ENCODE measurements at regions not wholly inside any gene's neighbourhood (a gene's known extent, or its start where the extent isn't known, plus 50 kb on each side); places are given as distances from the start of the nearest gene placed in this dataset.

DNA sequence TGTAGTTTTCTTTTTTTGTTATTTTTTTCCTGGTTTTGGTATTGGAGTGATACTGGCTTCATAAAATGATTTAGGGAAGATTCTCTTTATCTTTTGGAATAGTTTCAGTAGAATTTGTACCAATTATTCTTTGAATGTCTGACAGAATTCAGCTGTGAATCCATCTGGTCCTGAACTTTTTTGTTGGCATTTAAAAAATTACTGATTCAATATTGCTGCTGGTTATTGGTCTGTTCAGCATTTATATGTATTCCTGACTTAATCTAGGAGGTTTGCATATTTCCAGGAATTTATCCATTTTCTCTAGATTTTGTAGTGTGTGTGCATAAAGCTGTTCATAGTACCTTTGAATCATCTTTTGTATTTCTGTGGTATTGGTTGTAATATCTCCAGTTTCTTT is 100.2 kb downstream of the NXNL2 start:
- Mint-ChIP-seq H3K27me3 (ENCODE audit: low read depth, unreplicated experiment) (peaks cover 6% of the 10 kb centered on the region), H3K27ac (ENCODE audit: unreplicated experiment) (no peak overlapping the region), H3K36me3 (ENCODE audit: low read depth, unreplicated experiment) (no peaks in the 10 kb centered on the region), H3K4me3 (ENCODE audit: unreplicated experiment) (no peak overlapping the region), H3K4me1 (ENCODE audit: low read depth, unreplicated experiment) (no peaks in the 10 kb centered on the region), H3K9me3 (ENCODE audit: unreplicated experiment) (peaks cover 16% of the 10 kb centered on the region)
- no peak overlapping the region for H3K4me3 ChIP-seq (ENCODE audit: insufficient read depth, low read depth, low read length)
- H3K4me2 ChIP-seq (ENCODE audit: low read length), result no peak overlapping the region
- H3K27me3 ChIP-seq (ENCODE audit: insufficient read depth, low read length), result no peaks in the 10 kb centered on the region
- H2AFZ ChIP-seq (ENCODE audit: low read depth, low read length), result no peak overlapping the region
- no peak for DNase-seq (ENCODE audit: low read depth)
- H3K27ac ChIP-seq (ENCODE audit: low read depth, low read length), result no peak overlapping the region
- H3K9ac ChIP-seq (ENCODE audit: low read length), result no peak overlapping the region
- TF ChIP-seq, protein P1, sequence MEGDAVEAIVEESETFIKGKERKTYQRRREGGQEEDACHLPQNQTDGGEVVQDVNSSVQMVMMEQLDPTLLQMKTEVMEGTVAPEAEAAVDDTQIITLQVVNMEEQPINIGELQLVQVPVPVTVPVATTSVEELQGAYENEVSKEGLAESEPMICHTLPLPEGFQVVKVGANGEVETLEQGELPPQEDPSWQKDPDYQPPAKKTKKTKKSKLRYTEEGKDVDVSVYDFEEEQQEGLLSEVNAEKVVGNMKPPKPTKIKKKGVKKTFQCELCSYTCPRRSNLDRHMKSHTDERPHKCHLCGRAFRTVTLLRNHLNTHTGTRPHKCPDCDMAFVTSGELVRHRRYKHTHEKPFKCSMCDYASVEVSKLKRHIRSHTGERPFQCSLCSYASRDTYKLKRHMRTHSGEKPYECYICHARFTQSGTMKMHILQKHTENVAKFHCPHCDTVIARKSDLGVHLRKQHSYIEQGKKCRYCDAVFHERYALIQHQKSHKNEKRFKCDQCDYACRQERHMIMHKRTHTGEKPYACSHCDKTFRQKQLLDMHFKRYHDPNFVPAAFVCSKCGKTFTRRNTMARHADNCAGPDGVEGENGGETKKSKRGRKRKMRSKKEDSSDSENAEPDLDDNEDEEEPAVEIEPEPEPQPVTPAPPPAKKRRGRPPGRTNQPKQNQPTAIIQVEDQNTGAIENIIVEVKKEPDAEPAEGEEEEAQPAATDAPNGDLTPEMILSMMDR (IDR thresholded peaks at IDR 0.05; ENCODE audit: insufficient read depth, low read depth, low read length), result no peak
- no peak for TF ChIP-seq EZH2 (IDR thresholded peaks at IDR 0.05; ENCODE audit: insufficient read depth, low read length)
- H3K79me2 ChIP-seq (ENCODE audit: insufficient read depth, low read length), result no peaks in the 10 kb centered on the region
- H3K9me3 ChIP-seq (ENCODE audit: insufficient read depth, low read depth, low read length), result no peaks in the 10 kb centered on the region
- no peaks in the 10 kb centered on the region for H3K4me1 ChIP-seq (ENCODE audit: insufficient read depth, low read length)
- no peaks in the 10 kb centered on the region for H3K36me3 ChIP-seq (ENCODE audit: insufficient read depth, low read length)
- FAIRE-seq, result no peak
- no peaks in the 10 kb centered on the region for H4K20me1 ChIP-seq (ENCODE audit: insufficient read depth, low read length)

DNA sequence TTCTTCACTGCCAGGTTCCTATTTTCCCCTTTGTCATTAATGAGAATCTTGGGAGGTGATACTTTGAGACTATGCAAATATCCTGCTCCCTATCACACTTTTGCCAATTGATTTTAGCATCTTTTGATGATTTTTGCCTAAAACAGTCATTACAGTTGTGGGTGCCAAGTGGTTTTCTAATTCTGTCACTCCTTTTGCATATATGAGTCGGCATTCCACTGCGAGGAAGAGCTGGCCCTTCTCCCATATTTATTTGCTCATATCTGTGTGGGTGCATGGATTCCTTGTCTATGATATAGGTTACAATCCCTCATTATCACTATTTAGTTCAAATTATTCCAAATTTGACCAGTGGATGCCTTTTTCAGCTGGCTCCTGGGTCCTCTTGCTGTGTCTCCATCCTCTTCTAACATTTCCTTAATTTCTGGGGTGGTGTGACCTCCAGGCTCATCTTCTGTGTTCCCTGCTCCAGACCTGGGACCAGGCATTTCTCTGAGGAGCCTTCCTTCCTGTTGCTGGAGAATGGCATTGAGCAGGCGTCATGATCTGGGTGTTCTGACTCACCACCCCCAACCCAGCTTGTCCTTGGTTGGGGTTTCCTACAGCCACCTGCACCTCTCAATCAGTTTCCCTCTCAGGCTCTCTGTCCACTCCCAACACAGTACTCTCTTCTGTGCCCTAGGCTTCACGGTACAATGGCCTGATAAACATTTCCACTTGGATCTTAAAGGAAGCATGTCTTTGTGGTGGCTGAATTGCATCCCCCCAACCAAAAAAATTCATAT is 106.7 kb downstream of the NXNL2 start:
- Mint-ChIP-seq H3K9me3 (ENCODE audit: unreplicated experiment) (peaks cover 14% of the 10 kb centered on the region), H3K36me3 (ENCODE audit: low read depth, unreplicated experiment) (no peaks in the 10 kb centered on the region), H3K4me1 (ENCODE audit: low read depth, unreplicated experiment) (no peaks in the 10 kb centered on the region), H3K4me3 (ENCODE audit: unreplicated experiment) (no peak overlapping the region), H3K27me3 (ENCODE audit: low read depth, unreplicated experiment) (peaks cover 6% of the 10 kb centered on the region), H3K27ac (ENCODE audit: unreplicated experiment) (no peak overlapping the region)
- DNase-seq (ENCODE audit: low read depth), result peak; percentile 8
- H3K36me3 ChIP-seq (ENCODE audit: insufficient read depth, low read length), result no peaks in the 10 kb centered on the region
- H2AFZ ChIP-seq (ENCODE audit: low read depth, low read length), result no peak overlapping the region
- no peak overlapping the region for H3K9ac ChIP-seq (ENCODE audit: low read length)
- no peaks in the 10 kb centered on the region for H3K9me3 ChIP-seq (ENCODE audit: insufficient read depth, low read depth, low read length)
- H3K4me3 ChIP-seq (ENCODE audit: insufficient read depth, low read depth, low read length), result no peak overlapping the region
- H3K27me3 ChIP-seq (ENCODE audit: insufficient read depth, low read length), result no peaks in the 10 kb centered on the region
- no peak for FAIRE-seq
- TF ChIP-seq, protein P1 (IDR thresholded peaks at IDR 0.05; ENCODE audit: insufficient read depth, low read depth, low read length), result no peak
- no peak for TF ChIP-seq EZH2 (IDR thresholded peaks at IDR 0.05; ENCODE audit: insufficient read depth, low read length)
- no peak overlapping the region for H3K27ac ChIP-seq (ENCODE audit: low read depth, low read length)
- no peak overlapping the region for H3K4me2 ChIP-seq (ENCODE audit: low read length)
- no peaks in the 10 kb centered on the region for H4K20me1 ChIP-seq (ENCODE audit: insufficient read depth, low read length)
- no peaks in the 10 kb centered on the region for H3K79me2 ChIP-seq (ENCODE audit: insufficient read depth, low read length)
- no peaks in the 10 kb centered on the region for H3K4me1 ChIP-seq (ENCODE audit: insufficient read depth, low read length)

DNA sequence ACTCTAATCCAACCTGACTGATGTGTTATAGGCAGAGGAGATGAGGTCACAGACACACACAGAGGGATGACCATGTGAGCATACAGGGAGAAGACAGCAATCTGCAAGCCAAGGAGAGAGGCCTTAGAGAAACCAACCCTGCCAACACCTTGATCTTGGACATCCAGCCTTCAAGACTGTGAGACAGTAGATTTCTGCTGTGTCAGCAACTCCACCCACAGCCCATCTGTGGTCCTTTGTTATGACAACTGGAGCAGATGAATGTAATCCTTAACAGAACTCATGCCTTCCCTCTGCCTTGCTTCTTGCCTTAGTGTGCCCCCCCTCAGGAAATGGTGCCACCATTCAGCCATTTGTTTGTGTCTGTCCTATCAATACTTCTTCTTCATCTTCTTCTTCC is 107.4 kb downstream of the NXNL2 start:
- Histone ChIP-seq H3K4me3 (ENCODE audit: insufficient read depth, low read depth, low read length) (no peak overlapping the region), H3K4me2 (ENCODE audit: low read length) (no peak overlapping the region), H3K9ac (ENCODE audit: low read length) (no peak overlapping the region), H3K79me2 (ENCODE audit: insufficient read depth, low read length) (no peaks in the 10 kb centered on the region), H3K4me1 (ENCODE audit: insufficient read depth, low read length) (no peaks in the 10 kb centered on the region), H4K20me1 (ENCODE audit: insufficient read depth, low read length) (no peaks in the 10 kb centered on the region), H3K9me3 (ENCODE audit: insufficient read depth, low read depth, low read length) (no peaks in the 10 kb centered on the region), H3K36me3 (ENCODE audit: insufficient read depth, low read length) (no peaks in the 10 kb centered on the region), H2AFZ (ENCODE audit: low read depth, low read length) (no peak overlapping the region), H3K27ac (ENCODE audit: low read depth, low read length) (no peak overlapping the region), H3K27me3 (ENCODE audit: insufficient read depth, low read length) (no peaks in the 10 kb centered on the region)
- no peaks in the 10 kb centered on the region for H3K36me3 Mint-ChIP-seq (ENCODE audit: low read depth, unreplicated experiment)
- H3K9me3 Mint-ChIP-seq (ENCODE audit: unreplicated experiment), result peaks cover 7% of the 10 kb centered on the region
- FAIRE-seq, result no peak
- no peak for DNase-seq (ENCODE audit: low read depth)
- no peak overlapping the region for H3K27ac Mint-ChIP-seq (ENCODE audit: unreplicated experiment)
- no peaks in the 10 kb centered on the region for H3K4me1 Mint-ChIP-seq (ENCODE audit: low read depth, unreplicated experiment)
- H3K4me3 Mint-ChIP-seq (ENCODE audit: unreplicated experiment), result no peak overlapping the region
- TF ChIP-seq, protein P1 (IDR thresholded peaks at IDR 0.05; ENCODE audit: insufficient read depth, low read depth, low read length), result no peak
- TF ChIP-seq EZH2 (IDR thresholded peaks at IDR 0.05; ENCODE audit: insufficient read depth, low read length), result no peak
- peaks cover 12% of the 10 kb centered on the region for H3K27me3 Mint-ChIP-seq (ENCODE audit: low read depth, unreplicated experiment)

Measured in astrocyte (in vitro differentiated cells and primary cell).